Hepatocyte (in vitro differentiated cells): ENCODE measurements at regions not wholly inside any gene's neighbourhood (a gene's known extent, or its start where the extent isn't known, plus 50 kb on each side); places are given as distances from the start of the nearest gene placed in this dataset.

Experiments
- EZH2 ChIP-seq: fragments of 200-600 bp; sonication (generic); IDR thresholded peaks from 2 replicates; pipeline ENCODE4 v1.6.1; 2016; ENCODE audit warnings: antibody characterized with exemption, mild to moderate bottlenecking, borderline replicate concordance
- TF ChIP-seq, protein P1 (sequence below): fragments of 200-600 bp; sonication (generic); IDR thresholded peaks from 2 replicates; pipeline ENCODE4 v1.5.1; 2016; ENCODE audit warnings: antibody characterized with exemption, mild to moderate bottlenecking; ENCODE audit not compliant: poor library complexity

DNA sequence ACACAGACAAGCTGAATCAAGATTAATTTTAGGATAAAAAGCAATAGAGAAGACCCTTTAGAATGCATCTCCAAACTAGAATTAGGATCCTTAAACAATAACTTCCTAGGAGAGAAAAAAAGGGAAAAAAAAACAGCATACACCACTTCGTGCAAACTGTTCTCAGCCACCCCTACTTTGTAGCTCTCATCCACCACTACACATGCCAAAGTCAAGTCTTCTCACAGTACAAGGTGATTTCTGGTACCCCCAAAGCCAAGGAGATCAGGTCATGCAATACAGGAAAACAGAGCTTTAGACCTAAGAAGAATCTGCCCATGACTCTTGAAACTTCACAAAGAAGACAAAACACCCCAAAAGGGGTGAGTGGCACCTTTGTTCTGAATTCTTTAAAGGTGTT lies 166.9 kb downstream of the SUCNR1 start:
- TF ChIP-seq, protein P1, sequence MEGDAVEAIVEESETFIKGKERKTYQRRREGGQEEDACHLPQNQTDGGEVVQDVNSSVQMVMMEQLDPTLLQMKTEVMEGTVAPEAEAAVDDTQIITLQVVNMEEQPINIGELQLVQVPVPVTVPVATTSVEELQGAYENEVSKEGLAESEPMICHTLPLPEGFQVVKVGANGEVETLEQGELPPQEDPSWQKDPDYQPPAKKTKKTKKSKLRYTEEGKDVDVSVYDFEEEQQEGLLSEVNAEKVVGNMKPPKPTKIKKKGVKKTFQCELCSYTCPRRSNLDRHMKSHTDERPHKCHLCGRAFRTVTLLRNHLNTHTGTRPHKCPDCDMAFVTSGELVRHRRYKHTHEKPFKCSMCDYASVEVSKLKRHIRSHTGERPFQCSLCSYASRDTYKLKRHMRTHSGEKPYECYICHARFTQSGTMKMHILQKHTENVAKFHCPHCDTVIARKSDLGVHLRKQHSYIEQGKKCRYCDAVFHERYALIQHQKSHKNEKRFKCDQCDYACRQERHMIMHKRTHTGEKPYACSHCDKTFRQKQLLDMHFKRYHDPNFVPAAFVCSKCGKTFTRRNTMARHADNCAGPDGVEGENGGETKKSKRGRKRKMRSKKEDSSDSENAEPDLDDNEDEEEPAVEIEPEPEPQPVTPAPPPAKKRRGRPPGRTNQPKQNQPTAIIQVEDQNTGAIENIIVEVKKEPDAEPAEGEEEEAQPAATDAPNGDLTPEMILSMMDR: no peak
- TF ChIP-seq EZH2: no peak
